OCI-M1 (cell line): ENCODE measurements at regions not wholly inside any gene's neighbourhood (a gene's known extent, or its start where the extent isn't known, plus 50 kb on each side); places are given as distances from the start of the nearest gene placed in this dataset.

Source experiments
- DNase-seq: peaks from one replicate; lab custom pipeline; 2025; lab: John Stamatoyannopoulos, UW

GRCh38 chr1:58911841-58912499 is 128.1 kb upstream of the JUN start:
- no peak for DNase-seq

- DNase-seq, result no peak
Observed at GRCh38 chr1:58914925-58915324, 131.1 kb upstream of the JUN start.

- no peak for DNase-seq
Observed at GRCh38 chr1:58917436-58917835, 133.6 kb upstream of the JUN start.

GRCh38 chr1:58919226-58919958 is 135.5 kb upstream of the JUN start:
- DNase-seq, result no peak

- no peak for DNase-seq
Observed at GRCh38 chr1:58919959-58920321, 136.1 kb upstream of the JUN start.

- no peak for DNase-seq
Observed at GRCh38 chr1:58921342-58921741, 137.5 kb upstream of the JUN start.

- DNase-seq, result no peak
Observed at GRCh38 chr1:58921751-58922150, 137.9 kb upstream of the JUN start.

GRCh38 chr1:58922302-58923089 is 138.6 kb upstream of the JUN start:
- no peak for DNase-seq

GRCh38 chr1:58923090-58923470 is 139.2 kb upstream of the JUN start:
- no peak for DNase-seq

- no peak for DNase-seq
Observed at GRCh38 chr1:58924016-58924565, 140.2 kb upstream of the JUN start.

- no peak for DNase-seq
Observed at GRCh38 chr1:58924821-58925220, 141.0 kb upstream of the JUN start.

GRCh38 chr1:58925247-58925646 is 141.4 kb upstream of the JUN start:
- no peak for DNase-seq

- no peak for DNase-seq
Observed at GRCh38 chr1:58926152-58926551, 142.3 kb upstream of the JUN start.

- DNase-seq, result no peak
Observed at GRCh38 chr1:58927041-58927721, 143.3 kb upstream of the JUN start.

- DNase-seq, result no peak
Observed at GRCh38 chr1:58927722-58928085, 143.9 kb upstream of the JUN start.

GRCh38 chr1:58928514-58928913 is 144.7 kb upstream of the JUN start:
- DNase-seq, result no peak

- DNase-seq, result no peak
Observed at GRCh38 chr1:58929671-58930325, 146.0 kb upstream of the JUN start.

- no peak for DNase-seq
Observed at GRCh38 chr1:58931024-58931423, 147.2 kb upstream of the JUN start.

- no peak for DNase-seq
Observed at GRCh38 chr1:58931756-58932155, 147.9 kb upstream of the JUN start.

GRCh38 chr1:58932859-58933598 is 149.2 kb upstream of the JUN start:
- no peak for DNase-seq

GRCh38 chr1:58933599-58933926 is 149.7 kb upstream of the JUN start:
- peak; percentile 58 for DNase-seq
